RWPE2 (cell line): ENCODE measurements at regions not wholly inside any gene's neighbourhood (a gene's known extent, or its start where the extent isn't known, plus 50 kb on each side); places are given as distances from the start of the nearest gene placed in this dataset.

ENCODE experiments used
- ATAC-seq: fragments of 200-7000 bp; cut with Tn5 transposase; 3 replicates; pipeline ENCODE4 v1.9.1; 2021; ENCODE audit warnings: low read depth
- DNase-seq: peaks from one replicate; pipeline ENCODE4 v3.0.0-alpha.2; 2020; ENCODE audit warnings: low spot score
- H3K27ac ChIP-seq: fragments of 450-650 bp; 2 replicates; pipeline ENCODE4 v1.5.1; 2017; ENCODE audit warnings: mild to moderate bottlenecking; ENCODE audit not compliant: poor library complexity, severe bottlenecking
- H3K27me3 ChIP-seq: fragments of 250-450 bp; sonication (Bioruptor Pico); 2 replicates; pipeline ENCODE4 v1.5.1; 2021; ENCODE audit warnings: mild to moderate bottlenecking, moderate library complexity; ENCODE audit not compliant: insufficient read depth, poor library complexity, severe bottlenecking
- H3K36me3 ChIP-seq: fragments of 250-450 bp; sonication (Bioruptor Pico); 2 replicates; pipeline ENCODE4 v1.5.1; 2020; ENCODE audit warnings: low read depth, mild to moderate bottlenecking, moderate library complexity
- H3K4me1 ChIP-seq: fragments of 250-450 bp; sonication (Bioruptor Pico); 2 replicates; pipeline ENCODE4 v1.5.1; 2021; ENCODE audit warnings: mild to moderate bottlenecking, moderate library complexity; ENCODE audit not compliant: insufficient read depth, poor library complexity, severe bottlenecking
- H3K4me3 ChIP-seq: fragments of 250-450 bp; sonication (Bioruptor Pico); 2 replicates; pipeline ENCODE4 v1.5.1; 2021; ENCODE audit warnings: mild to moderate bottlenecking, moderate library complexity; ENCODE audit not compliant: severe bottlenecking
- H3K9me3 ChIP-seq: fragments of 250-450 bp; sonication (Bioruptor Pico); 2 replicates; pipeline ENCODE4 v1.5.1; 2021; ENCODE audit warnings: mild to moderate bottlenecking, moderate library complexity; ENCODE audit not compliant: severe bottlenecking
- CTCF ChIP-seq: fragments of 450-650 bp; IDR thresholded peaks from one replicate; pipeline ENCODE4 v1.5.1; 2017; ENCODE audit warnings: mild to moderate bottlenecking, moderate library complexity; ENCODE audit not compliant: poor library complexity, severe bottlenecking

GRCh38 chr18:78900938-78901909 is 78.4 kb upstream of the SALL3 start:
- Histone ChIP-seq H3K27me3 (no peaks in the 10 kb centered on the region), H3K4me1 (no peaks in the 10 kb centered on the region), H3K4me3 (no peak overlapping the region), H3K36me3 (no peaks in the 10 kb centered on the region), H3K9me3 (no peaks in the 10 kb centered on the region), H3K27ac (no peak overlapping the region)
- no peak for ATAC-seq
- no peak for TF ChIP-seq CTCF
- DNase-seq, result no peak

GRCh38 chr18:78901923-78902794 is 77.5 kb upstream of the SALL3 start:
- Histone ChIP-seq H3K27me3 (no peaks in the 10 kb centered on the region), H3K36me3 (no peaks in the 10 kb centered on the region), H3K4me3 (no peak overlapping the region), H3K4me1 (no peaks in the 10 kb centered on the region), H3K27ac (no peak overlapping the region), H3K9me3 (no peaks in the 10 kb centered on the region)
- DNase-seq, result no peak
- ATAC-seq, result no peak
- no peak for TF ChIP-seq CTCF

- Histone ChIP-seq H3K27me3 (no peaks in the 10 kb centered on the region), H3K9me3 (no peaks in the 10 kb centered on the region), H3K4me3 (no peak overlapping the region), H3K27ac (no peak overlapping the region), H3K4me1 (no peaks in the 10 kb centered on the region), H3K36me3 (no peaks in the 10 kb centered on the region)
- no peak for DNase-seq
- no peak for TF ChIP-seq CTCF
- no peak for ATAC-seq
Observed at GRCh38 chr18:78902795-78903435, 76.7 kb upstream of the SALL3 start.

- Histone ChIP-seq H3K36me3 (no peaks in the 10 kb centered on the region), H3K27ac (no peak overlapping the region), H3K4me3 (no peak overlapping the region), H3K4me1 (no peaks in the 10 kb centered on the region), H3K9me3 (no peaks in the 10 kb centered on the region), H3K27me3 (no peaks in the 10 kb centered on the region)
- DNase-seq (no peak), ATAC-seq (no peak)
- TF ChIP-seq CTCF, result no peak
Observed at GRCh38 chr18:78903436-78904178, 76.0 kb upstream of the SALL3 start.
